ENCODE measurements at regions not wholly inside any gene's neighbourhood (a gene's known extent, or its start where the extent isn't known, plus 50 kb on each side); places are given as distances from the start of the nearest gene placed in this dataset.
A peak's percentile ranks its signal among the peaks of the same experiment; 100 is the strongest.

DNA sequence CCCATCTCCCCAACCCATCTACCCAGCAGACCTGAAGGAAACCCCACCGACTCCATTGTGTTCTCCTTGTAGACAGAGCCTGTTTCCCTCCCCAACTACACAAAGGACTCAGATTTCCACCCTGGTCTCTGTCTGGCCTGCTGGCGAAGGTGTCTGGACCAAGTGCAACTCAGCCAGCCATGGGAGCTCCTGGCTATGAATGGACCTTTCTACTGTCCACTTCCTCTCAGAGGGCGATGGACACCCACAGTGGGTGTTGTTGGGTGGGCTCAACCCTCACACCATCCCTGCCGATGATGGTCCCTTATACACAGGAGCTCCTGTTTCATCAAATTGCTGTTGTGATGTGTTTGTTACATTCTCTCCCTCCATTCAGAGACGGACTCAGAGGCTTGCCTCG lies 112.5 kb upstream of the PHACTR3 start:
- Histone ChIP-seq H3K27ac (no peak overlapping the region), H3K4me3 (no peak overlapping the region), H3K27me3 (no peaks in the 10 kb centered on the region), H3K4me1 (peaks cover 6% of the 10 kb centered on the region), H3K9me3 (no peaks in the 10 kb centered on the region), H3K36me3 (ENCODE audit: low read depth, missing control alignments) (no peaks in the 10 kb centered on the region)
- intact Hi-C loops (cut with DNase I; ENCODE audit: low total_unique reads) = loop anchor here (10.0 kb wide), 1 partner anchor 627 kb away; no protein-coding TSS in a partner anchor
- TF ChIP-seq POLR2A (IDR thresholded peaks at IDR 0.05) = no peak
- 88 to 97% methylated on average over 4 to 6 of the region's 6 CpGs for WGBS, 2 donors
- no peak for DNase-seq

DNA sequence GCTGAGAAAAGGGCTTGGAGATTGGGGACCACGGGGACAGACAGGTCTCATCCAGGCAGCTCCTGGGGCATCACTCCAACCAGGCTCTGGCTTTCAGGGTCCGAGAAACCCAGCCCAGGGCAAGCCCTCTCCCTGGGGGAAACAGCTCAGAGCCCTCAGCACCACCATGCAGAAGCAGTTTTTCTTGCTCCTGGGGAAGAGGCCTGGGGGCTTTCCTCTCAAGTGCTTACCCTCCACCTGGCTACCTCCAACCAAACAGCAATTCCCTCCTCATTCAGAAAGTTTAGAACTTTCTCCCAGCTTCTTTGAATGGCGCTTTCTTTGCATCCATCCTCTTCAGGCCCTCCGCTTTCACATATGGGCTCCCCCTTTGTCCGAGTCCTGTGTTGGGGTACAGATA lies 110.4 kb upstream of the PHACTR3 start:
- WGBS, 2 donors = 83 to 93% methylated on average over 5 of the region's 5 CpGs
- no peak overlapping the region for H3K27ac ChIP-seq
- H3K9me3 ChIP-seq = no peaks in the 10 kb centered on the region
- H3K27me3 ChIP-seq = no peaks in the 10 kb centered on the region
- TF ChIP-seq, protein P1, sequence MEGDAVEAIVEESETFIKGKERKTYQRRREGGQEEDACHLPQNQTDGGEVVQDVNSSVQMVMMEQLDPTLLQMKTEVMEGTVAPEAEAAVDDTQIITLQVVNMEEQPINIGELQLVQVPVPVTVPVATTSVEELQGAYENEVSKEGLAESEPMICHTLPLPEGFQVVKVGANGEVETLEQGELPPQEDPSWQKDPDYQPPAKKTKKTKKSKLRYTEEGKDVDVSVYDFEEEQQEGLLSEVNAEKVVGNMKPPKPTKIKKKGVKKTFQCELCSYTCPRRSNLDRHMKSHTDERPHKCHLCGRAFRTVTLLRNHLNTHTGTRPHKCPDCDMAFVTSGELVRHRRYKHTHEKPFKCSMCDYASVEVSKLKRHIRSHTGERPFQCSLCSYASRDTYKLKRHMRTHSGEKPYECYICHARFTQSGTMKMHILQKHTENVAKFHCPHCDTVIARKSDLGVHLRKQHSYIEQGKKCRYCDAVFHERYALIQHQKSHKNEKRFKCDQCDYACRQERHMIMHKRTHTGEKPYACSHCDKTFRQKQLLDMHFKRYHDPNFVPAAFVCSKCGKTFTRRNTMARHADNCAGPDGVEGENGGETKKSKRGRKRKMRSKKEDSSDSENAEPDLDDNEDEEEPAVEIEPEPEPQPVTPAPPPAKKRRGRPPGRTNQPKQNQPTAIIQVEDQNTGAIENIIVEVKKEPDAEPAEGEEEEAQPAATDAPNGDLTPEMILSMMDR (IDR thresholded peaks at IDR 0.05) = no peak
- TF ChIP-seq POLR2A (IDR thresholded peaks at IDR 0.05) = no peak
- intact Hi-C loops (cut with DNase I; ENCODE audit: low total_unique reads) = loop anchor here (10.0 kb wide), 1 partner anchor 629 kb away; no protein-coding TSS in a partner anchor
- DNase-seq = no peak
- H3K4me1 ChIP-seq = peaks cover 6% of the 10 kb centered on the region
- H3K4me3 ChIP-seq = no peak overlapping the region
- H3K36me3 ChIP-seq (ENCODE audit: low read depth, missing control alignments) = no peaks in the 10 kb centered on the region

DNA sequence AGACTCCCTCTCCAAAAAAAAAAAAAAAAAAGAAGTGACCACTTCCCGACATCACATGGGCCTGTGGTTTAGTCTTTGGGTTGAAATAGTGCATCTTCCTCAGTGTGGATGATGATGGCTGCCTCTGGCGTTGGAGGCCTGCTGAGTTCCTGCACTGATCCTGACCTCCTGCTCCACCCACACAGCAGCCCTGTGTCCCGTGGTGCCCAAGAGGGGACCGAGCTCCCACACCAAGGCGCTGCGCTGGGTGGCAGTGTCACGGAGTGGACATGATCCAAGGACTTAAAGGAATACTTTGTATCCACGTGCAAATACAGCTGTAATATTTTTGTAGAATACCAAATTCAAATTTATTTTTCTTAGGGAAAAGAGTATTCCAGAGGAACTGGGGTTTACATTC lies 109.2 kb upstream of the PHACTR3 start:
- H3K27ac ChIP-seq = peak overlapping the region in 1 of 2 donors; percentile 48
- intact Hi-C loops (cut with DNase I; ENCODE audit: low total_unique reads) = loop anchor here (10.0 kb wide), 1 partner anchor 630 kb away; no protein-coding TSS in a partner anchor
- WGBS, 2 donors = 51 to 65% methylated on average over 8 of the region's 8 CpGs

DNA sequence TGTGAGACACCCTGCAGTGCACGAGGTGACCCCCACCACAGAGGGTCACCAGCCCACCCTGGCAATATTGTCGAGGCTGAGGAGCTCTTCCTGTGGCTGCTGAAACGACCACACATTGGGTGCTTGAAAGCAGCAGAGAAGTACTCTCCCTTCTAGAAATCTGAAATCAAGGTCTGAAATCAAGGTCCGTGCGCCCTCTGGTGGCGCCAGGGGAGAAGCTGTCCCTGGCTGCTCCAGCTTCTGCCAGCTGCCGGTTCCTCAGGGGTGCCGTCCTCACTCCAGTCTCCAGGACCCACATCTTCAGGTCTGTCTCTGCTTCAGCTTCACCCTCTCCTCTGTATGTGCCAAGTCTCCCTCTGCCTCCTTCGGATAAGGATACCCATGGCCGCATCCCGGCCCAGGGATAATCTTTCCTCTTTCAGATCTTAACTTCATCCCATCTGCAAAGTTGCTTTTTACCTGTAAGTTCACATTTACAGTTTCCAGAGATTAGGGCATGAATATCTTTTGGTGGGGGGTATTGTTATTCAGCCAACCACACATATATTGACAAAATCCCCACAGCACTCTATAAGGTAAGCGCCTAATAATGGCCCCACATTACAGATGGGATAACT lies 108.3 kb upstream of the PHACTR3 start:
- Histone ChIP-seq H3K4me1 (peaks cover 6% of the 10 kb centered on the region), H3K36me3 (ENCODE audit: low read depth, missing control alignments) (no peaks in the 10 kb centered on the region), H3K27ac (peak overlapping the region in 1 of 2 donors; percentile 48), H3K27me3 (no peaks in the 10 kb centered on the region), H3K9me3 (no peaks in the 10 kb centered on the region), H3K4me3 (no peak overlapping the region)
- intact Hi-C loops (cut with DNase I; ENCODE audit: low total_unique reads) = loop anchor here (10.0 kb wide), 1 partner anchor 631 kb away; no protein-coding TSS in a partner anchor
- WGBS, 2 donors = 11% methylated on average over 12 of the region's 12 CpGs
- TF ChIP-seq, protein P1 (IDR thresholded peaks at IDR 0.05) = peak; percentile 57 to 88 (median 77)
- no peak for TF ChIP-seq POLR2A (IDR thresholded peaks at IDR 0.05)
- DNase-seq = peak; percentile 89

More for the DNA sequence above, 109.2 kb upstream of the PHACTR3 start:
- peak; percentile 89 for DNase-seq
- TF ChIP-seq, protein P1 (IDR thresholded peaks at IDR 0.05) = no peak
- TF ChIP-seq POLR2A (IDR thresholded peaks at IDR 0.05) = no peak
- Histone ChIP-seq H3K4me3 (no peak overlapping the region), H3K9me3 (no peaks in the 10 kb centered on the region), H3K27me3 (no peaks in the 10 kb centered on the region), H3K4me1 (peaks cover 6% of the 10 kb centered on the region), H3K36me3 (ENCODE audit: low read depth, missing control alignments) (no peaks in the 10 kb centered on the region)

DNA sequence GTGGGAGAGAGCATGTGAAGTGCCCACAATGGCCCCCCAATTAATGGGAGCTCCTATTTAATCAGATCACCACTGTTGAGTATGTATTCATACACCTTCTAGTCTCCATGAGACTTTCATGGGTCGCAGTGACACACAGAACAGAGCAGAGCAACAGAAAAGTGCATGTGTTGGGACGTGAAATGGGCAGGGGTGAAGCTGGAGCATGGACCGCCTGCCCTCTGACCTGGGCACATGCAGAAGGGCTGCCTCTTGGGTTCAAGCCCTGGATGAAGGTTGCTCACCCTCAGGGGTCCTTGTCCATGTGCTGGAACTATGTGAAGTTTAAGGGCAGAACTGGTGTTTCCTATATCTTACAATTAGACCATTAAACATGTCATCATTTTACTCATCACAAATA lies 106.0 kb upstream of the PHACTR3 start:
- intact Hi-C loops (cut with DNase I; ENCODE audit: low total_unique reads) = loop anchor here (10.0 kb wide), 1 partner anchor 633 kb away; no protein-coding TSS in a partner anchor
- Histone ChIP-seq H3K4me3 (no peak overlapping the region), H3K9me3 (no peaks in the 10 kb centered on the region), H3K4me1 (peaks cover 6% of the 10 kb centered on the region), H3K36me3 (ENCODE audit: low read depth, missing control alignments) (no peaks in the 10 kb centered on the region), H3K27me3 (no peaks in the 10 kb centered on the region), H3K27ac (no peak overlapping the region)
- 87 to 96% methylated on average over 3 of the region's 3 CpGs for WGBS, 2 donors
- no peak for TF ChIP-seq POLR2A (IDR thresholded peaks at IDR 0.05)
- TF ChIP-seq, protein P1 (IDR thresholded peaks at IDR 0.05) = no peak
- DNase-seq = no peak

Measured in testis (tissue), 2 donors.